ENCODE measurements at regions not wholly inside any gene's neighbourhood (a gene's known extent, or its start where the extent isn't known, plus 50 kb on each side); places are given as distances from the start of the nearest gene placed in this dataset.

DNA sequence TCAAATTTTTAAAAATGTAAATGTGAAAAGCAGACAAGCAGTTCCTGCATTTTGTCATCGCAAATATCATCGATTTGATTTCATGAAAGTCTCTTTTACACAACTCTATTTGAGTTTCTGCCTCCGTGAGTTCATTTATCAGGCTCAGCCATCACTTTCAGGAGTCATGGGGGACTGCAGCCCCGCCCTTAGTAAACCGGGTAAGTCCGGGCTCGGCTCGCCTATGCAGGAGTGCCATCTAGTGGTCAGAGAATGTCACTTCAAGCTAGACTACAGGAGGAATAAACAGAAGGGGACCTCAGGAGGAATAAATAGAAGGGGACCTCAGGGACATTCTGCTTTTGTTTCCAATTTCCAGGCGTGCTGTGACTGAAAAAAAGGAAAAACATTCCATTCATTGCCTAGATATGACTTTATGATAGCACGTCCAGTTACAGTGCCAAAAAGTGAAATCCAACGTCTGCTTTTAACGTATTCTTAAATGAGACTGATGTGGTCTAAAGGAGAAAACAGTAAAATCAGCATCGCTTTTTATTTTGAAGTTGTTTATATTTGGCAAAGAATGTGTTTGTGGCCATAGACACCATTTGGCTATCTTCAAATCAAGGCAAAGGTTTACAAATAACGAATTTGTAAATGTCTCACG, 333.9 kb downstream of the HACE1 start (continued):
- no peak for TF ChIP-seq ZBTB12 (CRISPR knock-in tag; IDR thresholded peaks at IDR 0.05)
- TF ChIP-seq RBM39 (optimal IDR thresholded peaks at IDR 0.05; ENCODE audit: low read depth, low read length) = no peak
- TF ChIP-seq ZNF197 (CRISPR knock-in tag; IDR thresholded peaks at IDR 0.05; ENCODE audit: low read depth) = no peak
- no peak for TF ChIP-seq ZFP1 (CRISPR knock-in tag; IDR thresholded peaks at IDR 0.05)
- TF ChIP-seq XRCC4 (IDR thresholded peaks at IDR 0.05; ENCODE audit: extremely low read depth, insufficient read depth, insufficient read length) = no peak
- TF ChIP-seq HNRNPL (IDR thresholded peaks at IDR 0.05; ENCODE audit: low read depth, low read length) = no peak
- TF ChIP-seq RAD21 (CRISPR knock-in tag; conservative IDR thresholded peaks at IDR 0.05 in 1 of 2, IDR thresholded peaks at IDR 0.05 in 1 of 2) = peak; percentile 93 to 95
- TF ChIP-seq RBM22 (IDR thresholded peaks at IDR 0.05; ENCODE audit: low read depth, low read length, poor library complexity, severe bottlenecking) = no peak
- 0 out of 2 replicates have a peak, but pooled peaks have one; percentile 19 for TF ChIP-seq EP300 (IDR thresholded peaks at IDR 0.05; ENCODE audit: low read length)
- peak in 1 of 3 experiments; percentile 48 for TF ChIP-seq YY1 (IDR thresholded peaks at IDR 0.05; ENCODE audit: borderline replicate concordance in 1 of 3, control insufficient read depth in 1 of 3, extremely low read depth in 1 of 3, insufficient read depth in 3 of 3, insufficient read length in 1 of 3, insufficient replicate concordance in 2 of 3, low read depth in 1 of 3, low read length in 2 of 3)
- TF ChIP-seq FOXJ2 (tag; IDR thresholded peaks at IDR 0.05) = no peak
- TF ChIP-seq, protein P1, sequence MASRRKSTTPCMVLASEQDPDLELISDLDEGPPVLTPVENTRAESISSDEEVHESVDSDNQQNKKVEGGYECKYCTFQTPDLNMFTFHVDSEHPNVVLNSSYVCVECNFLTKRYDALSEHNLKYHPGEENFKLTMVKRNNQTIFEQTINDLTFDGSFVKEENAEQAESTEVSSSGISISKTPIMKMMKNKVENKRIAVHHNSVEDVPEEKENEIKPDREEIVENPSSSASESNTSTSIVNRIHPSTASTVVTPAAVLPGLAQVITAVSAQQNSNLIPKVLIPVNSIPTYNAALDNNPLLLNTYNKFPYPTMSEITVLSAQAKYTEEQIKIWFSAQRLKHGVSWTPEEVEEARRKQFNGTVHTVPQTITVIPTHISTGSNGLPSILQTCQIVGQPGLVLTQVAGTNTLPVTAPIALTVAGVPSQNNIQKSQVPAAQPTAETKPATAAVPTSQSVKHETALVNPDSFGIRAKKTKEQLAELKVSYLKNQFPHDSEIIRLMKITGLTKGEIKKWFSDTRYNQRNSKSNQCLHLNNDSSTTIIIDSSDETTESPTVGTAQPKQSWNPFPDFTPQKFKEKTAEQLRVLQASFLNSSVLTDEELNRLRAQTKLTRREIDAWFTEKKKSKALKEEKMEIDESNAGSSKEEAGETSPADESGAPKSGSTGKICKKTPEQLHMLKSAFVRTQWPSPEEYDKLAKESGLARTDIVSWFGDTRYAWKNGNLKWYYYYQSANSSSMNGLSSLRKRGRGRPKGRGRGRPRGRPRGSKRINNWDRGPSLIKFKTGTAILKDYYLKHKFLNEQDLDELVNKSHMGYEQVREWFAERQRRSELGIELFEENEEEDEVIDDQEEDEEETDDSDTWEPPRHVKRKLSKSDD (conservative IDR thresholded peaks at IDR 0.05; ENCODE audit: low read length) = no peak
- TF ChIP-seq USF2 (CRISPR knock-in tag; IDR thresholded peaks at IDR 0.05) = no peak
- no peak for TF ChIP-seq HSF4 (CRISPR knock-in tag; IDR thresholded peaks at IDR 0.05; ENCODE audit: borderline replicate concordance)
- no peak for TF ChIP-seq DPF2 (IDR thresholded peaks at IDR 0.05)
- TF ChIP-seq CTBP1 (IDR thresholded peaks at IDR 0.05; ENCODE audit: borderline replicate concordance) = no peak
- no peak for TF ChIP-seq GTF3C2 (IDR thresholded peaks at IDR 0.05; ENCODE audit: borderline replicate concordance, extremely low read depth, insufficient read length)
- TF ChIP-seq TGIF2 (CRISPR knock-in tag; IDR thresholded peaks at IDR 0.05) = no peak
